Erythroblast (primary cell): ENCODE measurements at regions not wholly inside any gene's neighbourhood (a gene's known extent, or its start where the extent isn't known, plus 50 kb on each side); places are given as distances from the start of the nearest gene placed in this dataset.

Experiments used
- DNase-seq, 2 experiments: peaks; one replicate each; lab custom pipeline; 2025; lab: John Stamatoyannopoulos, UW
- GATA1 ChIP-seq: IDR thresholded peaks from 2 replicates; pipeline ENCODE4 v1.6.1; 2011; ENCODE audit warnings: low read depth, mild to moderate bottlenecking, control low read depth, low read length, moderate library complexity
- POLR2A ChIP-seq: IDR thresholded peaks from 2 replicates; pipeline ENCODE4 v1.6.1; 2011; ENCODE audit warnings: mild to moderate bottlenecking, low read length

GRCh38 chrX:7219153-7219705 is 71.3 kb upstream of the PUDP start:
- TF ChIP-seq POLR2A: no peak
- no peak for TF ChIP-seq GATA1
- no peak for DNase-seq

- DNase-seq: no peak
- TF ChIP-seq POLR2A (no peak), GATA1 (no peak)
Measured at GRCh38 chrX:7218321-7219152, 70.6 kb upstream of the PUDP start.

- no peak for DNase-seq
- no peak for TF ChIP-seq POLR2A
- TF ChIP-seq GATA1: no peak
Measured at GRCh38 chrX:7216981-7217587, 69.1 kb upstream of the PUDP start.

GRCh38 chrX:7215842-7216241 is 67.9 kb upstream of the PUDP start:
- TF ChIP-seq POLR2A (no peak), GATA1 (no peak)
- DNase-seq: no peak

- DNase-seq: no peak
- no peak for TF ChIP-seq POLR2A
Measured at GRCh38 chrX:7214251-7214650, 66.3 kb upstream of the PUDP start.

GRCh38 chrX:7205037-7205577 is 57.2 kb upstream of the PUDP start:
- no peak for DNase-seq
- TF ChIP-seq GATA1 (no peak), POLR2A (no peak)

GRCh38 chrX:7204619-7205018 is 56.7 kb upstream of the PUDP start:
- DNase-seq: no peak
- TF ChIP-seq GATA1 (no peak), POLR2A (no peak)

GRCh38 chrX:7202206-7202605 is 54.3 kb upstream of the PUDP start:
- no peak for TF ChIP-seq GATA1
- no peak for DNase-seq

- no peak for TF ChIP-seq GATA1
- no peak for TF ChIP-seq POLR2A
- no peak for DNase-seq
Measured at GRCh38 chrX:7201496-7201895, 53.5 kb upstream of the PUDP start.

- TF ChIP-seq POLR2A (no peak), GATA1 (no peak)
- DNase-seq: no peak
Measured at GRCh38 chrX:7198499-7198898, 50.5 kb upstream of the PUDP start.
